OCI-LY7 (cell line): ENCODE measurements at regions not wholly inside any gene's neighbourhood (a gene's known extent, or its start where the extent isn't known, plus 50 kb on each side); places are given as distances from the start of the nearest gene placed in this dataset.

Source experiments
- BruUV-seq: library from RNA; stranded (reverse); fragments of 400-500 nt; replicated peaks from 2 replicates; lab custom pipeline; 2021; lab: Mats Ljungman, UMichigan
- CTCF ChIA-PET: fragments of 300-600 bp; sonication (Branson Sonifier 250); formaldehyde crosslinking; loops from one replicate; lab custom pipeline; 2022; ENCODE audit warnings: antibody characterized with exemption; ENCODE audit not compliant: unreplicated experiment; lab: Charles Lee
- POLR2A ChIA-PET: fragments of 300-600 bp; sonication (Branson Sonifier 250); formaldehyde crosslinking; loops from one replicate; lab custom pipeline; 2022; ENCODE audit warnings: antibody characterized with exemption; lab: Charles Lee
- DNase-seq: peaks from one replicate; pipeline ENCODE4 v3.0.0-alpha.2; 2015; ENCODE audit warnings: low spot score
- H2AFZ ChIP-seq: fragments of 200-600 bp; sonication (generic), shearing (Covaris generic); 2 replicates; pipeline ENCODE4 v1.6.1; 2014; ENCODE audit warnings: mild to moderate bottlenecking, antibody characterized with exemption, low read length, moderate library complexity
- H3K27ac ChIP-seq: fragments of 200-600 bp; sonication (generic); 2 replicates; pipeline ENCODE4 v1.5.1; 2014; ENCODE audit warnings: mixed run types, low read depth, mild to moderate bottlenecking, moderate library complexity, low read length, inconsistent platforms; ENCODE audit not compliant: poor library complexity, severe bottlenecking
- H3K36me3 ChIP-seq: fragments of 200-600 bp; sonication (generic); 2 replicates; pipeline ENCODE4 v1.6.1; 2014; ENCODE audit warnings: mild to moderate bottlenecking, antibody characterized with exemption, low read length, moderate library complexity, mixed read lengths; ENCODE audit not compliant: insufficient read depth
- H3K4me1 ChIP-seq: fragments of 200-600 bp; sonication (generic); 2 replicates; pipeline ENCODE4 v1.5.1; 2014; ENCODE audit warnings: mild to moderate bottlenecking, low read length; ENCODE audit not compliant: insufficient read depth, poor library complexity, severe bottlenecking
- H3K4me2 ChIP-seq: fragments of 200-600 bp; sonication (generic); 2 replicates; pipeline ENCODE4 v1.6.1; 2014; ENCODE audit warnings: mild to moderate bottlenecking, low read length
- H3K4me3 ChIP-seq: fragments of 200-600 bp; sonication (generic); 2 replicates; pipeline ENCODE4 v1.5.1; 2014; ENCODE audit warnings: mild to moderate bottlenecking, low read depth, low read length; ENCODE audit not compliant: poor library complexity, severe bottlenecking
- H3K79me2 ChIP-seq: fragments of 200-600 bp; sonication (generic); 2 replicates; pipeline ENCODE4 v1.6.1; 2016; ENCODE audit warnings: low read depth, mild to moderate bottlenecking, low read length, moderate library complexity, mixed read lengths; ENCODE audit not compliant: insufficient read depth
- H3K9me2 ChIP-seq: fragments of 200-600 bp; sonication (generic); 2 replicates; pipeline ENCODE4 v1.6.1; 2016; ENCODE audit warnings: mild to moderate bottlenecking, low read length, mixed read lengths; ENCODE audit not compliant: insufficient read depth
- H3K9me3 ChIP-seq: fragments of 200-600 bp; sonication (generic); 2 replicates; pipeline ENCODE4 v1.6.1; 2014; ENCODE audit warnings: mild to moderate bottlenecking, mixed run types, low read length, mixed read lengths
- H4K20me1 ChIP-seq: fragments of 200-600 bp; sonication (generic); 2 replicates; pipeline ENCODE4 v1.6.1; 2014; ENCODE audit warnings: mild to moderate bottlenecking, antibody characterized with exemption, low read length, moderate library complexity, mixed read lengths; ENCODE audit not compliant: insufficient read depth
- EZH2phosphoT487 ChIP-seq: fragments of 200-600 bp; sonication (generic); IDR thresholded peaks from 2 replicates; pipeline ENCODE4 v1.6.1; 2018; ENCODE audit warnings: low read depth, borderline replicate concordance, mild to moderate bottlenecking, mixed run types, antibody characterized with exemption, low read length, moderate library complexity, mixed read lengths
- intact Hi-C: fragments of 100-400 bp; cut with micrococcal nuclease; formaldehyde crosslinking; loops from one replicate; pipeline ENCODE4 v1.10.0; 2022; ENCODE audit not compliant: unreplicated experiment
- TF ChIP-seq, protein P1 (sequence below): fragments of 200-600 bp; sonication (generic); conservative IDR thresholded peaks from 2 replicates; pipeline ENCODE4 v1.5.1; 2014; ENCODE audit warnings: mild to moderate bottlenecking, antibody characterized with exemption, low read length, moderate library complexity, mixed read lengths

GRCh38 chr3:44048196-44048924, 193.3 kb upstream of the TOPAZ1 start:
- H3K4me2 ChIP-seq = no peak overlapping the region
- H4K20me1 ChIP-seq = no peaks in the 10 kb centered on the region
- H2AFZ ChIP-seq = no peak overlapping the region
- H3K79me2 ChIP-seq = no peaks in the 10 kb centered on the region
- peaks cover 23% of the 10 kb centered on the region for H3K4me1 ChIP-seq
- CTCF ChIA-PET = no interaction called here
- H3K9me2 ChIP-seq = no peaks in the 10 kb centered on the region
- BruUV-seq = no TSS peak
- no peak overlapping the region for H3K4me3 ChIP-seq
- intact Hi-C loops = loop anchor here (5.0 kb wide), 1 partner anchor 156 kb away; no protein-coding TSS in a partner anchor
- POLR2A ChIA-PET = no interaction called here
- H3K9me3 ChIP-seq = no peaks in the 10 kb centered on the region
- H3K36me3 ChIP-seq = peaks cover 5% of the 10 kb centered on the region; the same call in 1 of the 2 replicates
- no peak for TF ChIP-seq EZH2phosphoT487
- TF ChIP-seq, protein P1, sequence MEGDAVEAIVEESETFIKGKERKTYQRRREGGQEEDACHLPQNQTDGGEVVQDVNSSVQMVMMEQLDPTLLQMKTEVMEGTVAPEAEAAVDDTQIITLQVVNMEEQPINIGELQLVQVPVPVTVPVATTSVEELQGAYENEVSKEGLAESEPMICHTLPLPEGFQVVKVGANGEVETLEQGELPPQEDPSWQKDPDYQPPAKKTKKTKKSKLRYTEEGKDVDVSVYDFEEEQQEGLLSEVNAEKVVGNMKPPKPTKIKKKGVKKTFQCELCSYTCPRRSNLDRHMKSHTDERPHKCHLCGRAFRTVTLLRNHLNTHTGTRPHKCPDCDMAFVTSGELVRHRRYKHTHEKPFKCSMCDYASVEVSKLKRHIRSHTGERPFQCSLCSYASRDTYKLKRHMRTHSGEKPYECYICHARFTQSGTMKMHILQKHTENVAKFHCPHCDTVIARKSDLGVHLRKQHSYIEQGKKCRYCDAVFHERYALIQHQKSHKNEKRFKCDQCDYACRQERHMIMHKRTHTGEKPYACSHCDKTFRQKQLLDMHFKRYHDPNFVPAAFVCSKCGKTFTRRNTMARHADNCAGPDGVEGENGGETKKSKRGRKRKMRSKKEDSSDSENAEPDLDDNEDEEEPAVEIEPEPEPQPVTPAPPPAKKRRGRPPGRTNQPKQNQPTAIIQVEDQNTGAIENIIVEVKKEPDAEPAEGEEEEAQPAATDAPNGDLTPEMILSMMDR = no peak
- no peak overlapping the region for H3K27ac ChIP-seq
- no peak for DNase-seq

DNA sequence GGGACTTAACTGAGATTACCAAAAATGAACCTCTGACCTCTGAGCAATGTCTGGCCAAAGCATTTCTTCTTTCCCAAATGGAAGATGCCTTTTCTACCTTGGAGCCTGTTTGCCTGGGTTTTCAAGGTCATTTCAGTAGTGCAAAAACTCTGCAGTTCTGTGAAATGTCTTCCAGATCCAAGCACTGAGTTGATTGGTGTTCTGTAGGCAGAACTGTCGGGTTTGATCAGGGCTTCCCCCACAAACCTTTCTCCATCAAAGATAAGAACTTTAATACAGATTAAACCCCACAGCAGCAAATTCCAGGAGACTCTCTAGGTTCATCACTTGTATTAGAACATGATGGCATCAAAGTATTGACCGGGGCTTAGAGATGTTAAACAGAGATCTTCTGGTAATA, 192.7 kb upstream of the TOPAZ1 start:
- TF ChIP-seq, protein P1 = no peak
- no peak for TF ChIP-seq EZH2phosphoT487
- CTCF ChIA-PET = no interaction called here
- H3K4me3 ChIP-seq = no peak overlapping the region
- H4K20me1 ChIP-seq = no peaks in the 10 kb centered on the region
- H3K36me3 ChIP-seq = peaks cover 5% of the 10 kb centered on the region; the same call in 1 of the 2 replicates
- no peak overlapping the region for H3K27ac ChIP-seq
- no peaks in the 10 kb centered on the region for H3K79me2 ChIP-seq
- no peak overlapping the region for H3K4me2 ChIP-seq
- no peaks in the 10 kb centered on the region for H3K9me2 ChIP-seq
- H2AFZ ChIP-seq = no peak overlapping the region
- H3K4me1 ChIP-seq = peaks cover 23% of the 10 kb centered on the region
- POLR2A ChIA-PET = no interaction called here
- intact Hi-C loops = loop anchor here (5.0 kb wide), 1 partner anchor 157 kb away; no protein-coding TSS in a partner anchor
- BruUV-seq = no TSS peak
- DNase-seq = no peak
- H3K9me3 ChIP-seq = no peaks in the 10 kb centered on the region

DNA sequence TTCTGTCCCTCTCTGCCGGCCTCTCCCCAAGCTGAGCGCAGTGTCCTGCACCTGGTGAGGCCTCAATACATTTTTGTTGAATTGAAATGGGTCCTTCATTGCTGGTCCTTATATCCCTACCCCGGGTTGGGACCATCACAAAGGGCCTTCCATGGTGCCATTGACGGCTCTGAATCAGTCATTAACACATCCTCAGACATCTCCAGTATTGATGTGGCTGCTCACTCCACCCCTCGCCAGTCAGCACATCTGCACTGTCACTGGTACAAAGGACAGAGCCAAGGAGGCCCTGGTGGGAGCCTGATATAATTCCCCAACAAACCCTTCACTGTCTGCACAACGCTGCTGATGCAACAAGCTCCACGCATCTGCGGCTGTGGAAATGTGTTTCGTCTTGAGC, 191.6 kb upstream of the TOPAZ1 start:
- POLR2A ChIA-PET = interaction anchor here (0.8 to 1.0 kb wide), 2 partner anchors 11 to 129 kb away, joined by 3 to 4 read pairs; no protein-coding TSS in a partner anchor
- intact Hi-C loops = no loop called here

More for the DNA sequence above, 191.6 kb upstream of the TOPAZ1 start:
- H3K9me2 ChIP-seq = no peaks in the 10 kb centered on the region
- no peaks in the 10 kb centered on the region for H3K9me3 ChIP-seq
- BruUV-seq = no TSS peak
- no peak overlapping the region for H3K4me3 ChIP-seq
- no peak overlapping the region for H3K27ac ChIP-seq
- H3K36me3 ChIP-seq = peaks cover 5% of the 10 kb centered on the region; the same call in 1 of the 2 replicates
- CTCF ChIA-PET = no interaction called here
- DNase-seq = no peak
- peaks cover 18% of the 10 kb centered on the region for H3K4me1 ChIP-seq
- no peak for TF ChIP-seq EZH2phosphoT487
- TF ChIP-seq, protein P1 = no peak
- H4K20me1 ChIP-seq = no peaks in the 10 kb centered on the region
- no peak overlapping the region for H2AFZ ChIP-seq
- no peak overlapping the region for H3K4me2 ChIP-seq
- no peaks in the 10 kb centered on the region for H3K79me2 ChIP-seq
